IMR-90 (cell line): ENCODE measurements at regions not wholly inside any gene's neighbourhood (a gene's known extent, or its start where the extent isn't known, plus 50 kb on each side); places are given as distances from the start of the nearest gene placed in this dataset.

Experiments used
- ATAC-seq: fragments of 200-7000 bp; cut with Tn5 transposase; 2 replicates; pipeline ENCODE4 v1.9.1; 2020; ENCODE audit warnings: low read depth, mild to moderate bottlenecking, moderate library complexity
- BruUV-seq: library from RNA; stranded (reverse); fragments of 400-500 nt; replicated peaks from 2 replicates; lab custom pipeline; 2021; lab: Mats Ljungman, UMichigan
- CTCF ChIA-PET: fragments of 300-600 bp; formaldehyde crosslinking; extraction: SDS; loops from one replicate; lab custom pipeline; 2021; ENCODE audit warnings: antibody characterized with exemption; lab: Yijun Ruan, JAX
- POLR2A ChIA-PET: fragments of 300-600 bp; sonication (Branson Sonifier 250); formaldehyde crosslinking; loops from one replicate; lab custom pipeline; 2022; ENCODE audit warnings: antibody characterized with exemption; ENCODE audit not compliant: unreplicated experiment; lab: Charles Lee
- DNase-seq: peaks from one replicate; pipeline ENCODE4 v3.0.0; 2013
- H2AFZ ChIP-seq: replicated peaks from 2 replicates; pipeline ENCODE3; 2013; ENCODE audit warnings: low read length, mild to moderate bottlenecking; ENCODE audit not compliant: poor library complexity
- H2AK5ac ChIP-seq: 2 replicates; pipeline ENCODE4 v1.6.1; 2013; ENCODE audit warnings: low read depth, low read length, inconsistent platforms
- H2AK9ac ChIP-seq: replicated peaks from 2 replicates; pipeline ENCODE3; 2013; ENCODE audit warnings: mild to moderate bottlenecking, low read depth, low read length, moderate library complexity; ENCODE audit not compliant: poor library complexity
- H2BK120ac ChIP-seq: 2 replicates; pipeline ENCODE4 v1.6.1; 2013; ENCODE audit warnings: low read depth, low read length, inconsistent platforms
- H2BK15ac ChIP-seq: 3 replicates; pipeline ENCODE4 v1.6.1; 2013; ENCODE audit warnings: low read depth, low read length, inconsistent platforms
- H2BK20ac ChIP-seq: 2 replicates; pipeline ENCODE4 v1.6.1; 2013; ENCODE audit warnings: low read depth, mild to moderate bottlenecking, inconsistent platforms, low read length, moderate library complexity
- H2BK5ac ChIP-seq: 2 replicates; pipeline ENCODE4 v1.6.1; 2013; ENCODE audit warnings: mild to moderate bottlenecking, low read depth, low read length, inconsistent platforms; ENCODE audit not compliant: poor library complexity, severe bottlenecking
- H3K14ac ChIP-seq: replicated peaks from 2 replicates; pipeline ENCODE4 v1.6.1; 2013; ENCODE audit warnings: low read depth, low read length, inconsistent platforms
- H3K18ac ChIP-seq: 2 replicates; pipeline ENCODE4 v1.6.1; 2013; ENCODE audit warnings: low read depth, low read length, control low read depth
- H3K23ac ChIP-seq: 2 replicates; pipeline ENCODE4 v1.6.1; 2013; ENCODE audit warnings: low read depth, low read length, inconsistent platforms
- H3K27ac ChIP-seq: 2 replicates; pipeline ENCODE4 v1.5.1; 2013; ENCODE audit warnings: mild to moderate bottlenecking, control low read depth, low read length; ENCODE audit not compliant: insufficient read depth
- H3K27me3 ChIP-seq: 2 replicates; pipeline ENCODE4 v1.6.1; 2013; ENCODE audit warnings: low read length; ENCODE audit not compliant: control insufficient read depth, insufficient read depth
- H3K36me3 ChIP-seq: 2 replicates; pipeline ENCODE4 v1.6.1; 2013; ENCODE audit warnings: low read length, mixed read lengths; ENCODE audit not compliant: control insufficient read depth, insufficient read depth
- H3K4ac ChIP-seq: 2 replicates; pipeline ENCODE4 v1.6.1; 2013; ENCODE audit warnings: low read depth, low read length, inconsistent platforms
- H3K4me1 ChIP-seq: 2 replicates; pipeline ENCODE4 v1.6.1; 2013; ENCODE audit warnings: low read length, mixed read lengths; ENCODE audit not compliant: control insufficient read depth, insufficient read depth
- H3K4me2 ChIP-seq: 2 replicates; pipeline ENCODE4 v1.6.1; 2013; ENCODE audit warnings: low read depth, mild to moderate bottlenecking, control low read depth, low read length, moderate library complexity
- H3K4me3 ChIP-seq: 2 replicates; pipeline ENCODE4 v1.5.1; 2013; ENCODE audit warnings: low read depth, mild to moderate bottlenecking, control low read depth, low read length, moderate library complexity; ENCODE audit not compliant: insufficient read depth
- H3K56ac ChIP-seq: 2 replicates; pipeline ENCODE4 v1.6.1; 2013; ENCODE audit warnings: low read length, inconsistent platforms; ENCODE audit not compliant: insufficient read depth; ENCODE audit errors: extremely low read depth
- H3K79me1 ChIP-seq, 2 experiments: 2 replicates each; pipeline ENCODE4 v1.6.1; 2013; ENCODE audit warnings: low read length in 2 of 2, inconsistent platforms in 1 of 2, low read depth in 1 of 2
- H3K9ac ChIP-seq: 2 replicates; pipeline ENCODE4 v1.6.1; 2013; ENCODE audit warnings: low read depth, low read length, control low read depth
- H3K9me1 ChIP-seq: 2 replicates; pipeline ENCODE4 v1.6.1; 2013; ENCODE audit warnings: low read length, inconsistent platforms; ENCODE audit not compliant: insufficient read depth
- H3K9me3 ChIP-seq: 2 replicates; pipeline ENCODE4 v1.6.1; 2013; ENCODE audit warnings: low read length; ENCODE audit not compliant: control insufficient read depth, insufficient read depth
- H4K20me1 ChIP-seq: 2 replicates; pipeline ENCODE4 v1.6.1; 2013; ENCODE audit warnings: low read length, inconsistent platforms; ENCODE audit not compliant: insufficient read depth
- H4K5ac ChIP-seq: 2 replicates; pipeline ENCODE4 v1.6.1; 2013; ENCODE audit warnings: mild to moderate bottlenecking, low read depth, low read length, control low read depth
- H4K8ac ChIP-seq, 2 experiments: 2 replicates each; pipeline ENCODE4 v1.6.1; 2013; ENCODE audit warnings: low read depth in 2 of 2, low read length in 2 of 2, control low read depth in 1 of 2, inconsistent platforms in 1 of 2
- H4K91ac ChIP-seq: 2 replicates; pipeline ENCODE4 v1.6.1; 2013; ENCODE audit warnings: low read depth, low read length, inconsistent platforms; ENCODE audit not compliant: insufficient read depth
- BHLHE40 ChIP-seq: fragments of 150-350 bp; IDR thresholded peaks from 2 replicates; pipeline ENCODE4 v1.6.1; 2016; ENCODE audit warnings: mild to moderate bottlenecking, low read depth, low read length
- CEBPB ChIP-seq: IDR thresholded peaks from 2 replicates; pipeline ENCODE4 v1.6.1; 2012; ENCODE audit warnings: low read depth, low read length, improper control_type of control experiment
- CHD1 ChIP-seq: IDR thresholded peaks from 2 replicates; pipeline ENCODE4 v1.6.1; 2012; ENCODE audit warnings: low read depth, low read length, improper control_type of control experiment
- MXI1 ChIP-seq: IDR thresholded peaks from 2 replicates; pipeline ENCODE4 v1.6.1; 2012; ENCODE audit warnings: low read depth, mild to moderate bottlenecking, low read length, moderate library complexity, borderline replicate concordance
- NFE2L2 ChIP-seq: fragments of 150-350 bp; IDR thresholded peaks from 2 replicates; pipeline ENCODE4 v1.6.1; 2016; ENCODE audit warnings: low read depth, mild to moderate bottlenecking, low read length
- WGBS, 2 experiments: methylation state at CpG; one replicate each; pipeline versions ENCODE4 v1.1.5 to v1.1.7; 2013; ENCODE audit warnings: missing lambda C conversion rate in 2 of 2; ENCODE audit not compliant: insufficient read length in 1 of 2; ENCODE audit errors: extremely low coverage in 2 of 2; 5-methylcytosine and 5-hydroxymethylcytosine counted together
- dilution Hi-C: fragments of 300-500 bp; cut with HindIII; formaldehyde crosslinking; loops from one replicate; pipeline ENCODE4 v1.14.3; 2018; ENCODE audit warnings: low sequenced_read_pairs; ENCODE audit not compliant: unreplicated experiment
- in situ Hi-C: fragments of 300-500 bp; cut with MboI; formaldehyde crosslinking; loops from 3 replicates; pipeline ENCODE4 v1.14.3; 2019; ENCODE audit warnings: low sequenced_read_pairs, inconsistent platforms, mixed read lengths
- intact Hi-C: fragments of 100-400 bp; cut with micrococcal nuclease; formaldehyde crosslinking; loops from 2 replicates; pipeline ENCODE4 v1.10.0; 2022

- in situ Hi-C loops (no loop called here), dilution Hi-C loops (no loop called here), intact Hi-C loops (no loop called here)
- H3K27ac ChIP-seq, result no peak overlapping the region
- CTCF ChIA-PET, result no interaction called here
- no peak overlapping the region for H2BK15ac ChIP-seq
- H4K20me1 ChIP-seq, result no peaks in the 10 kb centered on the region
- H3K4me3 ChIP-seq, result no peak overlapping the region
- H3K23ac ChIP-seq, result no peak overlapping the region
- H4K8ac ChIP-seq, result no peak overlapping the region
- no peak overlapping the region for H2BK5ac ChIP-seq
- H3K4me2 ChIP-seq, result no peak overlapping the region
- no peaks in the 10 kb centered on the region for H3K36me3 ChIP-seq
- no peak overlapping the region for H3K9ac ChIP-seq
- 40% methylated on average over 2 of the region's 10 CpGs; no CpG with 5 or more reads in 1 of the 2 experiments for WGBS, 2 experiments
- no peaks in the 10 kb centered on the region for H3K27me3 ChIP-seq
- BruUV-seq, result no TSS peak
- H4K91ac ChIP-seq, result no peak overlapping the region
- POLR2A ChIA-PET, result no interaction called here
- no peaks in the 10 kb centered on the region for H3K9me1 ChIP-seq
- no peak overlapping the region for H3K4ac ChIP-seq
- no peak overlapping the region for H3K18ac ChIP-seq
- H2AFZ ChIP-seq, result no peak overlapping the region
- H2AK9ac ChIP-seq, result no peak overlapping the region
- H3K79me1 ChIP-seq, result no peaks in the 10 kb centered on the region
- no peak overlapping the region for H3K56ac ChIP-seq
- no peak overlapping the region for H2AK5ac ChIP-seq
- no peak overlapping the region for H2BK20ac ChIP-seq
- ATAC-seq (no peak), DNase-seq (no peak)
- no peak for TF ChIP-seq BHLHE40
- no peak for TF ChIP-seq CHD1
- TF ChIP-seq MXI1, result no peak
- TF ChIP-seq CEBPB, result no peak
- TF ChIP-seq NFE2L2, result no peak
- peaks cover 53% of the 10 kb centered on the region for H3K9me3 ChIP-seq
- no peak overlapping the region for H3K14ac ChIP-seq
- H2BK120ac ChIP-seq, result no peak overlapping the region
- no peak overlapping the region for H4K5ac ChIP-seq
- H3K4me1 ChIP-seq, result no peaks in the 10 kb centered on the region
These were observed 161.8 kb upstream of the B3GAT1 start for GRCh38 chr11:134573857-134574256.
